ENCODE measurements at regions not wholly inside any gene's neighbourhood (a gene's known extent, or its start where the extent isn't known, plus 50 kb on each side); places are given as distances from the start of the nearest gene placed in this dataset.

- TF ChIP-seq CTCF (IDR thresholded peaks at IDR 0.05) (no peak), POLR2A (IDR thresholded peaks at IDR 0.05) (no peak), POLR2AphosphoS5 (IDR thresholded peaks at IDR 0.05) (no peak), EP300 (IDR thresholded peaks at IDR 0.05) (no peak)
Observed at GRCh38 chr4:66629927-66630326, 915.4 kb downstream of the CENPC start.
